ENCODE measurements at regions not wholly inside any gene's neighbourhood (a gene's known extent, or its start where the extent isn't known, plus 50 kb on each side); places are given as distances from the start of the nearest gene placed in this dataset.
"Not testable (repeated sequence)": the region's sequence is repeated elsewhere in the genome, so short reads cannot be mapped to it uniquely, and the experiment has no call there.

DNA sequence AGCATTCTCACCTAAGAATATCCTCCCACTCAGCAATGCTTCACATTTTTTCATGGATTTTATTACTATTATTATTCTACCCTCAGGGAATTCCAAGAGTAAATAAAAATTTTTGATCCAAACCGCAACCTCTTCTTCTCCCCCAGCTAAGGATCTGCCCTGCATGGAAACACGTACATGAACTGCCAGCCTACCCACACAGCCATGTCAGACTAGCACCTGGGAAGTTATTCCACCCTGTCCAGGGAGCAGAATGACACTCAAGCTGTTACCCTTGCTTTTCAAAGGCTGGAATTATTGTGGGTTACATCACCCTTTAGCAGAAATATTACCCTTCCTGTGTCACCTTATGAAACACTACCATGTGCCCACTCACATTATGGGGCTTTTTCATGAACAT, 227.3 kb upstream of the USP15 start:
- H3K27me3 ChIP-seq = no peaks in the 10 kb centered on the region
- TF ChIP-seq CTCF (IDR thresholded peaks at IDR 0.05) = no peak
- H3K36me3 ChIP-seq = no peaks in the 10 kb centered on the region
- no peak overlapping the region for H3K27ac ChIP-seq
- no peak overlapping the region for H3K4me3 ChIP-seq (ENCODE audit: low read depth in 1 of 2, low read length in 1 of 2)
- H3K4me1 ChIP-seq (ENCODE audit: control insufficient read depth in 1 of 2, insufficient read depth in 1 of 2, low read depth in 1 of 2, low read length in 1 of 2) = peaks cover 0 to 10% of the 10 kb centered on the region in 2 experiments
- no peaks in the 10 kb centered on the region for H3K9me3 ChIP-seq

DNA sequence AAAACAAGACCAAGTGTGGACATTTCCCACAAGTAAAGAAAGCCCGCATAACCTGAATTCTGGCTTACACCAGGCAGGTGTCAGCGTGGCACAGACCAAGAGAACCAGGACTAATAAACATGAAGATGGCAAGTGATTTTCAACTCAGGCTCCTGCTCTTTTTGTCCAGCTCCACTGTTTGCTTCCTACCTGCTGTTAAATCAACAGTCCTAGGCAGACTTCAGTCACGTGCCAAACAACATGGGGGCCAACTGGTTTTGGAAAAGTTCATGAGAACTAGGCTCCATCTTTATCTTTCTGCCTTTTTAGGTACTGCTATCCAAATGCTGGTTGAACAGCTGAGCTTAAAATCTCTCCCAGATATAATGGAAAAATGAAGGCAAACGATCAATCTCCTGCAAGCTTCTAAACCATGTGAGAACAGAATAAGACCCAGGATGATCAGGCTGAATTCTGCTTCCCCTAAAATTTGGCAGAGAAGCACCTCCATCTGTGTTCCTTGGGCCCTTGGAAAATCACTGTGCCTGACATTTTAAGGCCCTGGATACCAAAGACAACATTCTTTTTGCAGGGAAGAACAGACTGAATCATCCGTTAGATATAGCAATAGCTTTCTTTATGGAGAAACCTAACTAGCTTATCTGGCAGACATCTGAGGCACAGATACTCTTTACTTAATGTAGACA, 215.6 kb upstream of the USP15 start:
- Histone ChIP-seq H3K27ac (no peak overlapping the region), H3K4me1 (ENCODE audit: control insufficient read depth in 1 of 2, insufficient read depth in 1 of 2, low read depth in 1 of 2, low read length in 1 of 2) (peaks cover 4 to 10% of the 10 kb centered on the region in 2 experiments), H3K4me3 (ENCODE audit: low read depth in 1 of 2, low read length in 1 of 2) (no peak overlapping the region), H3K27me3 (no peaks in the 10 kb centered on the region), H3K36me3 (no peaks in the 10 kb centered on the region), H3K9me3 (no peaks in the 10 kb centered on the region)
- TF ChIP-seq CTCF (IDR thresholded peaks at IDR 0.05) = no peak

GRCh38 chr12:62045211-62045610, 215.0 kb upstream of the USP15 start:
- TF ChIP-seq CTCF (IDR thresholded peaks at IDR 0.05) = no peak
- no peaks in the 10 kb centered on the region for H3K27me3 ChIP-seq
- no peaks in the 10 kb centered on the region for H3K36me3 ChIP-seq
- no peaks in the 10 kb centered on the region for H3K9me3 ChIP-seq
- H3K4me3 ChIP-seq (ENCODE audit: low read depth in 1 of 2, low read length in 1 of 2) = no peak overlapping the region
- peaks cover 3 to 4% of the 10 kb centered on the region in 2 experiments for H3K4me1 ChIP-seq (ENCODE audit: control insufficient read depth in 1 of 2, insufficient read depth in 1 of 2, low read depth in 1 of 2, low read length in 1 of 2)
- H3K27ac ChIP-seq = no peak overlapping the region

DNA sequence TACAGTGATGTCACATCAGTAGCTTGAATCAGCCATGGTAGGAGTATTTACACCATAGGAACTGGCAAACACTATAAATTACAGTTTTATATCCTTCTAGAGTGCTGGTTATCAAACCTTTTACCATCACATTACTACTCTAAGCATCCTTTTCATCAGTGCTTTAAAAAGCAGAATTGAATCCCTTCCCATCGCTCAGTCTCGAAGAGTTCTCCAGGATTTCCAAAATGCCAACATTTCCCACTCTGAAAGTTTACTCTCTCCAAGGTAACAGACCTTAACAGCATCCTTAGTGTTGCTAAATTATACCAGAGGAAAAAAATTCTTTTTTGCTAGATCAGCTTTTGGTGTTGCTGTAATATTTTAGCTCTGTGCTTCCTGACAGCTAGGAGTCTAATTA, 209.4 kb upstream of the USP15 start:
- H3K9me3 ChIP-seq = no peaks in the 10 kb centered on the region
- no peaks in the 10 kb centered on the region for H3K27me3 ChIP-seq
- H3K4me1 ChIP-seq (ENCODE audit: control insufficient read depth in 1 of 2, insufficient read depth in 1 of 2, low read depth in 1 of 2, low read length in 1 of 2) = no peaks in the 10 kb centered on the region
- H3K27ac ChIP-seq = no peak overlapping the region
- no peak for TF ChIP-seq CTCF (IDR thresholded peaks at IDR 0.05)
- no peak overlapping the region for H3K4me3 ChIP-seq (ENCODE audit: low read depth in 1 of 2, low read length in 1 of 2)
- H3K36me3 ChIP-seq = no peaks in the 10 kb centered on the region

GRCh38 chr12:62069976-62070375, 190.2 kb upstream of the USP15 start:
- no peak for TF ChIP-seq CTCF (IDR thresholded peaks at IDR 0.05)
- no peaks in the 10 kb centered on the region for H3K27me3 ChIP-seq

GRCh38 chr12:62073236-62073635, 187.0 kb upstream of the USP15 start:
- not testable (repeated sequence) for H3K27me3 ChIP-seq; H3K4me1 ChIP-seq (ENCODE audit: control insufficient read depth in 1 of 2, insufficient read depth in 1 of 2, low read depth in 1 of 2, low read length in 1 of 2); H3K4me3 ChIP-seq (ENCODE audit: low read depth in 1 of 2, low read length in 1 of 2); H3K27ac ChIP-seq; H3K9me3 ChIP-seq; H3K36me3 ChIP-seq

More at GRCh38 chr12:62069976-62070375, 190.2 kb upstream of the USP15 start:
- no peak overlapping the region for H3K27ac ChIP-seq
- H3K36me3 ChIP-seq = no peaks in the 10 kb centered on the region
- no peaks in the 10 kb centered on the region for H3K4me1 ChIP-seq (ENCODE audit: control insufficient read depth in 1 of 2, insufficient read depth in 1 of 2, low read depth in 1 of 2, low read length in 1 of 2)
- H3K9me3 ChIP-seq = no peaks in the 10 kb centered on the region
- no peak overlapping the region for H3K4me3 ChIP-seq (ENCODE audit: low read depth in 1 of 2, low read length in 1 of 2)

All from neutrophil (primary cell).